A172 (cell line): ENCODE measurements at regions not wholly inside any gene's neighbourhood (a gene's known extent, or its start where the extent isn't known, plus 50 kb on each side); places are given as distances from the start of the nearest gene placed in this dataset.

ENCODE experiments used
- DNase-seq: peaks from one replicate; pipeline ENCODE4 v3.0.0-alpha.2; 2015; ENCODE audit warnings: low spot score

- DNase-seq: no peak
Measured at GRCh38 chr4:147312376-147313046, 168.4 kb upstream of the EDNRA start.

GRCh38 chr4:147313108-147313507 is 167.8 kb upstream of the EDNRA start:
- DNase-seq: no peak

- DNase-seq: no peak
Measured at GRCh38 chr4:147318586-147318985, 162.3 kb upstream of the EDNRA start.

GRCh38 chr4:147325571-147325981 is 155.3 kb upstream of the EDNRA start:
- DNase-seq: no peak

- no peak for DNase-seq
Measured at GRCh38 chr4:147326591-147326990, 154.3 kb upstream of the EDNRA start.

- DNase-seq: no peak
Measured at GRCh38 chr4:147327322-147327721, 153.6 kb upstream of the EDNRA start.

- DNase-seq: no peak
Measured at GRCh38 chr4:147328189-147328588, 152.7 kb upstream of the EDNRA start.

GRCh38 chr4:147328756-147329446 is 152.0 kb upstream of the EDNRA start:
- DNase-seq: no peak

GRCh38 chr4:147332091-147332490 is 148.8 kb upstream of the EDNRA start:
- DNase-seq: no peak

- DNase-seq: no peak
Measured at GRCh38 chr4:147334478-147334877, 146.4 kb upstream of the EDNRA start.

GRCh38 chr4:147335183-147335582 is 145.7 kb upstream of the EDNRA start:
- no peak for DNase-seq

- DNase-seq: no peak
Measured at GRCh38 chr4:147336252-147336651, 144.6 kb upstream of the EDNRA start.

GRCh38 chr4:147339100-147339499 is 141.8 kb upstream of the EDNRA start:
- DNase-seq: no peak

- DNase-seq: peak; percentile 38
Measured at GRCh38 chr4:147340111-147340510, 140.8 kb upstream of the EDNRA start.

GRCh38 chr4:147340591-147341120 is 140.2 kb upstream of the EDNRA start:
- DNase-seq: peak; percentile 56

GRCh38 chr4:147343692-147344091 is 137.2 kb upstream of the EDNRA start:
- no peak for DNase-seq

GRCh38 chr4:147345662-147346061 is 135.2 kb upstream of the EDNRA start:
- no peak for DNase-seq

- no peak for DNase-seq
Measured at GRCh38 chr4:147347217-147347616, 133.7 kb upstream of the EDNRA start.

GRCh38 chr4:147349193-147349592 is 131.7 kb upstream of the EDNRA start:
- DNase-seq: no peak

- no peak for DNase-seq
Measured at GRCh38 chr4:147351083-147351787, 129.7 kb upstream of the EDNRA start.

- DNase-seq: no peak
Measured at GRCh38 chr4:147354237-147354636, 126.7 kb upstream of the EDNRA start.

- DNase-seq: no peak
Measured at GRCh38 chr4:147355032-147355656, 125.8 kb upstream of the EDNRA start.
